ENCODE measurements at regions not wholly inside any gene's neighbourhood (a gene's known extent, or its start where the extent isn't known, plus 50 kb on each side); places are given as distances from the start of the nearest gene placed in this dataset.

DNA sequence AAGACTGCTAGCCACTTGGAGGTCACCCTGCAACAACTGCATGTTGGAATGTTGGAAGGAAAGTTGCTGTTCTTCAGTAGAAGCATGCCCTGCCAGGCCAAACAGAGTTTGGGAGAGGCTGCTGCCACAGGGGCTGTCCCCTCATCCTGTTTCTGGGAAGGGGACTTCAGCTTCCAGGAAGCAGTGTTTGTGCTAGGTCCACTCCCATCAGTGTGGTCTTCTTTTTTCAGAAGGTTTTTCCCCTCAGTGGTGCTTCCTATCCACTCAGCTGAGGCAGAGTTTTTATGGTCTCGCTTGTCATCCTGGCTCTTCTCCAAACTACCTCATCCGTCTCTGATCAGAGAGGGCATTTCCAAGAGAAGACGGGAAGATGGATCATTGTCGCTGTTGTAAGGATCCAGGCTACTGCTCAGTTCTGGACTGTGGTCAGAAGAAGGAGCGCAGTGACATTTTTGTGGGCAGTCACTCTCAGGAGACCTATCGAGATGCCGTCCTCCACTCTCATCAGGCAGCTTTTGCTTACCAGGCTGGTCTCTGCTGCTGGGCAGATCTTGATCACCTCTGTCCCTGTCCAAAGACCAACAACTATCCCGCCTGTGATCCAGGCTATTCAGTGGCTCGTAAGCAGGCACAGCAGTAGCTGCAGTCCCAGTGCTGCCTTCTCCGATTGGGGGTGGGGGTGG, 97.8 kb upstream of the C5orf63 start:
- Histone ChIP-seq H3K9me1 (ENCODE audit: control insufficient read depth, insufficient read depth, low read length) (no peaks in the 10 kb centered on the region), H3K4me1 (replicated peaks in 1 of 2; ENCODE audit: control insufficient read depth in 2 of 2, insufficient read depth in 2 of 2, low read length in 2 of 2) (no peaks in the 10 kb centered on the region), H3K4me2 (ENCODE audit: insufficient read depth, low read length) (no peak overlapping the region), H3K79me2 (ENCODE audit: control insufficient read depth, insufficient read depth, low read length) (no peaks in the 10 kb centered on the region), H4K20me1 (replicated peaks; ENCODE audit: control insufficient read depth, insufficient read depth, low read length) (no peaks in the 10 kb centered on the region), H3K4me3 (no peak overlapping the region), H3K9me3 (replicated peaks; ENCODE audit: control insufficient read depth, insufficient read depth, low read depth, low read length) (no peaks in the 10 kb centered on the region), H3K9ac (ENCODE audit: insufficient read depth in 1 of 2, low read depth in 2 of 2, low read length in 2 of 2) (no peak overlapping the region), H2AFZ (ENCODE audit: low read depth, low read length) (no peak overlapping the region), H3K27me3 (ENCODE audit: control insufficient read depth in 2 of 2, insufficient read depth in 2 of 2, low read length in 2 of 2) (peaks cover 0 to 20% of the 10 kb centered on the region in 2 experiments; a peak in 3 of 5 replicates), H3K27ac (ENCODE audit: extremely low read depth, low read depth, low read length) (no peak overlapping the region), H3K36me3 (ENCODE audit: control insufficient read depth, insufficient read depth, low read length) (no peaks in the 10 kb centered on the region)
- ChIA-PET CTCF (ENCODE audit: low intra/inter-chr PET ratio) (no interaction called here), POLR2A (interaction anchor here (0.9 kb wide), 1 partner anchor 194 kb away, joined by 3 read pairs; no protein-coding TSS in a partner anchor)
- ATAC-seq = no peak
- FAIRE-seq = no peak
- WGBS (ENCODE audit: insufficient coverage, low coverage, missing lambda C conversion rate) = 0% methylated on average over 10 of the region's 10 CpGs
- TF ChIP-seq CTCF (IDR thresholded peaks at IDR 0.05 in 2 of 3, conservative IDR thresholded peaks at IDR 0.05 in 1 of 3; ENCODE audit: insufficient read depth in 2 of 3, low read depth in 1 of 3, low read length in 3 of 3) = no peak
- TF ChIP-seq MTA3 (IDR thresholded peaks at IDR 0.05; ENCODE audit: borderline replicate concordance) = no peak
- TF ChIP-seq ADNP (tag; IDR thresholded peaks at IDR 0.05) = no peak
- TF ChIP-seq ESRRA (IDR thresholded peaks at IDR 0.05; ENCODE audit: borderline replicate concordance, low read depth) = no peak
- no peak for TF ChIP-seq NR1H2 (CRISPR knock-in tag; IDR thresholded peaks at IDR 0.05)
- TF ChIP-seq THRAP3 (IDR thresholded peaks at IDR 0.05; ENCODE audit: borderline replicate concordance) = no peak
- TF ChIP-seq ASH1L (IDR thresholded peaks at IDR 0.05; ENCODE audit: borderline replicate concordance, low read depth, partially characterized antibody) = no peak
- TF ChIP-seq ZNF121 (CRISPR knock-in tag; conservative IDR thresholded peaks at IDR 0.05) = no peak
- TF ChIP-seq MBD2 (IDR thresholded peaks at IDR 0.05; ENCODE audit: borderline replicate concordance, low read depth) = no peak
- no peak for TF ChIP-seq PKNOX1 (IDR thresholded peaks at IDR 0.05)
- TF ChIP-seq, protein P1, sequence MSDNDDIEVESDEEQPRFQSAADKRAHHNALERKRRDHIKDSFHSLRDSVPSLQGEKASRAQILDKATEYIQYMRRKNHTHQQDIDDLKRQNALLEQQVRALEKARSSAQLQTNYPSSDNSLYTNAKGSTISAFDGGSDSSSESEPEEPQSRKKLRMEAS (CRISPR knock-in tag; IDR thresholded peaks at IDR 0.05) = no peak
- TF ChIP-seq ZBTB43 (CRISPR knock-in tag; IDR thresholded peaks at IDR 0.05) = no peak
- no peak for TF ChIP-seq STAG1 (CRISPR knock-in tag; IDR thresholded peaks at IDR 0.05; ENCODE audit: borderline replicate concordance)
- no peak for TF ChIP-seq ZNF707 (CRISPR knock-in tag; conservative IDR thresholded peaks at IDR 0.05)
- TF ChIP-seq NR3C1 (CRISPR knock-in tag; IDR thresholded peaks at IDR 0.05) = no peak
- TF ChIP-seq, protein P2, sequence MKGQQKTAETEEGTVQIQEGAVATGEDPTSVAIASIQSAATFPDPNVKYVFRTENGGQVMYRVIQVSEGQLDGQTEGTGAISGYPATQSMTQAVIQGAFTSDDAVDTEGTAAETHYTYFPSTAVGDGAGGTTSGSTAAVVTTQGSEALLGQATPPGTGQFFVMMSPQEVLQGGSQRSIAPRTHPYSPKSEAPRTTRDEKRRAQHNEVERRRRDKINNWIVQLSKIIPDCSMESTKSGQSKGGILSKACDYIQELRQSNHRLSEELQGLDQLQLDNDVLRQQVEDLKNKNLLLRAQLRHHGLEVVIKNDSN (CRISPR knock-in tag; IDR thresholded peaks at IDR 0.05) = no peak
- BruUV-seq (replicated peaks) = no TSS peak
- DNase-seq (ENCODE audit: extremely low read depth in 1 of 4, low spot score in 3 of 4) = no peak
- intact Hi-C loops (cut with micrococcal nuclease) = no loop called here
- in situ Hi-C loops (cut with MboI) = no loop called here
